ENCODE measurements at regions not wholly inside any gene's neighbourhood (a gene's known extent, or its start where the extent isn't known, plus 50 kb on each side); places are given as distances from the start of the nearest gene placed in this dataset.
"Not testable (repeated sequence)": the region's sequence is repeated elsewhere in the genome, so short reads cannot be mapped to it uniquely, and the experiment has no call there.

GRCh38 chr2:223319601-223320000, 267.6 kb downstream of the KCNE4 start:
- H3K27ac Mint-ChIP-seq: no peak overlapping the region
- peaks cover 3% of the 10 kb centered on the region for H3K27me3 Mint-ChIP-seq (ENCODE audit: insufficient read depth)
- peaks cover 18% of the 10 kb centered on the region for H3K4me1 Mint-ChIP-seq (ENCODE audit: low read depth)
- no peak for DNase-seq
- no peaks in the 10 kb centered on the region for H3K9me3 Mint-ChIP-seq
- H3K4me3 Mint-ChIP-seq: no peak overlapping the region
- no peaks in the 10 kb centered on the region for H3K36me3 Mint-ChIP-seq (ENCODE audit: low read depth)
- TF ChIP-seq, protein P1, sequence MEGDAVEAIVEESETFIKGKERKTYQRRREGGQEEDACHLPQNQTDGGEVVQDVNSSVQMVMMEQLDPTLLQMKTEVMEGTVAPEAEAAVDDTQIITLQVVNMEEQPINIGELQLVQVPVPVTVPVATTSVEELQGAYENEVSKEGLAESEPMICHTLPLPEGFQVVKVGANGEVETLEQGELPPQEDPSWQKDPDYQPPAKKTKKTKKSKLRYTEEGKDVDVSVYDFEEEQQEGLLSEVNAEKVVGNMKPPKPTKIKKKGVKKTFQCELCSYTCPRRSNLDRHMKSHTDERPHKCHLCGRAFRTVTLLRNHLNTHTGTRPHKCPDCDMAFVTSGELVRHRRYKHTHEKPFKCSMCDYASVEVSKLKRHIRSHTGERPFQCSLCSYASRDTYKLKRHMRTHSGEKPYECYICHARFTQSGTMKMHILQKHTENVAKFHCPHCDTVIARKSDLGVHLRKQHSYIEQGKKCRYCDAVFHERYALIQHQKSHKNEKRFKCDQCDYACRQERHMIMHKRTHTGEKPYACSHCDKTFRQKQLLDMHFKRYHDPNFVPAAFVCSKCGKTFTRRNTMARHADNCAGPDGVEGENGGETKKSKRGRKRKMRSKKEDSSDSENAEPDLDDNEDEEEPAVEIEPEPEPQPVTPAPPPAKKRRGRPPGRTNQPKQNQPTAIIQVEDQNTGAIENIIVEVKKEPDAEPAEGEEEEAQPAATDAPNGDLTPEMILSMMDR (IDR thresholded peaks at IDR 0.05): no peak

GRCh38 chr2:223324402-223324801, 272.4 kb downstream of the KCNE4 start:
- TF ChIP-seq, protein P1 (IDR thresholded peaks at IDR 0.05): no peak
- Mint-ChIP-seq H3K27me3 (ENCODE audit: insufficient read depth) (peaks cover 5% of the 10 kb centered on the region), H3K4me3 (no peak overlapping the region), H3K36me3 (ENCODE audit: low read depth) (no peaks in the 10 kb centered on the region), H3K4me1 (ENCODE audit: low read depth) (no peaks in the 10 kb centered on the region), H3K9me3 (no peaks in the 10 kb centered on the region), H3K27ac (no peak overlapping the region)
- no peak for DNase-seq

- no peak for DNase-seq
- Mint-ChIP-seq H3K36me3 (ENCODE audit: low read depth) (no peaks in the 10 kb centered on the region), H3K4me1 (ENCODE audit: low read depth) (no peaks in the 10 kb centered on the region), H3K27me3 (ENCODE audit: insufficient read depth) (peaks cover 13% of the 10 kb centered on the region), H3K27ac (no peak overlapping the region), H3K9me3 (no peaks in the 10 kb centered on the region), H3K4me3 (no peak overlapping the region)
- TF ChIP-seq, protein P1 (IDR thresholded peaks at IDR 0.05): no peak
Observed at GRCh38 chr2:223328578-223328977, 273.6 kb downstream of the SCG2 start.

- H3K9me3 Mint-ChIP-seq; H3K27ac Mint-ChIP-seq; H3K4me3 Mint-ChIP-seq; H3K36me3 Mint-ChIP-seq (ENCODE audit: low read depth); H3K4me1 Mint-ChIP-seq (ENCODE audit: low read depth); DNase-seq: not testable (repeated sequence)
- H3K27me3 Mint-ChIP-seq (ENCODE audit: insufficient read depth): peaks cover 10% of the 10 kb centered on the region
Observed at GRCh38 chr2:223330747-223331146, 271.4 kb downstream of the SCG2 start.

- H3K36me3 Mint-ChIP-seq (ENCODE audit: low read depth): no peaks in the 10 kb centered on the region
- TF ChIP-seq, protein P1 (IDR thresholded peaks at IDR 0.05): no peak
- no peak overlapping the region for H3K27ac Mint-ChIP-seq
- H3K4me1 Mint-ChIP-seq (ENCODE audit: low read depth): no peaks in the 10 kb centered on the region
- no peaks in the 10 kb centered on the region for H3K9me3 Mint-ChIP-seq
- no peak overlapping the region for H3K4me3 Mint-ChIP-seq
- peaks cover 6% of the 10 kb centered on the region for H3K27me3 Mint-ChIP-seq (ENCODE audit: insufficient read depth)
- DNase-seq: no peak
Observed at GRCh38 chr2:223338016-223338415, 264.1 kb downstream of the SCG2 start.

- Mint-ChIP-seq H3K36me3 (ENCODE audit: low read depth) (no peaks in the 10 kb centered on the region), H3K9me3 (peaks cover 4% of the 10 kb centered on the region; the same call in 1 of the 2 replicates), H3K4me3 (no peak overlapping the region), H3K4me1 (ENCODE audit: low read depth) (no peaks in the 10 kb centered on the region), H3K27me3 (ENCODE audit: insufficient read depth) (no peaks in the 10 kb centered on the region; the same call in 1 of the 2 replicates), H3K27ac (no peak overlapping the region)
- TF ChIP-seq, protein P1 (IDR thresholded peaks at IDR 0.05): no peak
- DNase-seq: no peak
Observed at GRCh38 chr2:223357076-223357475, 245.1 kb downstream of the SCG2 start.

Measured in HFFc6 (cell line).